Keratinocyte (primary cell): ENCODE measurements at regions not wholly inside any gene's neighbourhood (a gene's known extent, or its start where the extent isn't known, plus 50 kb on each side); places are given as distances from the start of the nearest gene placed in this dataset.

Experiments used
- DNase-seq: peaks from one replicate; pipeline ENCODE4 v3.0.0-alpha.2; 2011; ENCODE audit warnings: low read depth, missing footprints, low spot score
- FAIRE-seq: peaks from 2 replicates; lab custom pipeline; 2011; peaks lifted over from hg19 to GRCh38; lab: Jason Lieb, UNC
- H2AFZ ChIP-seq: 2 replicates; pipeline ENCODE4 v1.6.0; 2012; ENCODE audit warnings: low read length, control low read depth, inconsistent platforms; ENCODE audit not compliant: control insufficient read depth
- H3K27ac ChIP-seq: 2 replicates; pipeline ENCODE4 v1.5.1; 2011; ENCODE audit warnings: low read length; ENCODE audit not compliant: control insufficient read depth, insufficient read depth
- H3K27me3 ChIP-seq: 3 replicates; pipeline ENCODE4 v1.6.0; 2011; ENCODE audit warnings: low read length; ENCODE audit not compliant: control insufficient read depth, insufficient read depth; ENCODE audit errors: extremely low read depth
- H3K36me3 ChIP-seq, 2 experiments: 2 replicates in 1 of 2; 3 replicates in 1 of 2; pipeline ENCODE4 v1.5.1; 2011; ENCODE audit warnings: low read length in 2 of 2, mild to moderate bottlenecking in 1 of 2; ENCODE audit not compliant: control insufficient read depth in 2 of 2, insufficient read depth in 2 of 2; ENCODE audit errors: extremely low read depth in 1 of 2
- H3K4me1 ChIP-seq: 3 replicates; pipeline ENCODE4 v1.5.1; 2011; ENCODE audit warnings: low read length; ENCODE audit not compliant: control insufficient read depth, insufficient read depth; ENCODE audit errors: extremely low read depth
- H3K4me2 ChIP-seq: 3 replicates; pipeline ENCODE4 v1.6.0; 2011; ENCODE audit warnings: low read depth, low read length; ENCODE audit not compliant: control insufficient read depth, insufficient read depth; ENCODE audit errors: extremely low read depth
- H3K4me3 ChIP-seq, 3 experiments: fragments of 200-600 bp in 1 of 3; sonication (generic) in 1 of 3; 2 replicates in 2 of 3; 3 replicates in 1 of 3; pipeline ENCODE4 v1.5.1; 2011 to 2016; ENCODE audit warnings: low read length in 3 of 3, mild to moderate bottlenecking in 3 of 3, control low read depth in 2 of 3, inconsistent platforms in 1 of 3, low read depth in 1 of 3, mixed read lengths in 1 of 3, mixed run types in 1 of 3, moderate library complexity in 1 of 3; ENCODE audit not compliant: control insufficient read depth in 2 of 3, insufficient read depth in 2 of 3; ENCODE audit errors: extremely low read depth in 1 of 3
- H3K79me2 ChIP-seq: 2 replicates; pipeline ENCODE4 v1.6.0; 2012; ENCODE audit warnings: low read length; ENCODE audit not compliant: control insufficient read depth, insufficient read depth
- H3K9ac ChIP-seq: 3 replicates; pipeline ENCODE4 v1.6.0; 2011; ENCODE audit warnings: low read length; ENCODE audit not compliant: control insufficient read depth, insufficient read depth; ENCODE audit errors: extremely low read depth
- H3K9me1 ChIP-seq: 3 replicates; pipeline ENCODE4 v1.6.0; 2011; ENCODE audit warnings: low read length; ENCODE audit not compliant: control insufficient read depth, insufficient read depth; ENCODE audit errors: extremely low read depth
- H3K9me3 ChIP-seq: 2 replicates; pipeline ENCODE4 v1.5.1; 2012; ENCODE audit warnings: low read depth, low read length; ENCODE audit not compliant: control insufficient read depth
- H4K20me1 ChIP-seq: 3 replicates; pipeline ENCODE4 v1.6.0; 2011; ENCODE audit warnings: low read length; ENCODE audit not compliant: control insufficient read depth, insufficient read depth; ENCODE audit errors: extremely low read depth
- EZH2 ChIP-seq: IDR thresholded peaks from one replicate; pipeline ENCODE4 v1.6.1; 2012; ENCODE audit warnings: inconsistent platforms, mild to moderate bottlenecking, low read length, moderate library complexity
- dilution Hi-C: fragments of 300-500 bp; cut with MboI; formaldehyde crosslinking; loops from one replicate; pipeline ENCODE4 v1.7.0; 2020; ENCODE audit warnings: low sequenced_read_pairs; ENCODE audit not compliant: extremely low pct_ligation_motif_present
- TF ChIP-seq, protein P1 (sequence below), 3 experiments: IDR thresholded peaks in 1 of 3; conservative IDR thresholded peaks in 1 of 3; optimal IDR thresholded peaks in 1 of 3; 2 replicates in 2 of 3; 3 replicates in 1 of 3; pipeline versions ENCODE3 to v1.5.1; 2011; ENCODE audit warnings: low read length in 3 of 3, mild to moderate bottlenecking in 3 of 3, moderate library complexity in 2 of 3, control low read depth in 1 of 3, inconsistent platforms in 1 of 3; ENCODE audit not compliant: insufficient read depth in 2 of 3; ENCODE audit errors: extremely low read depth in 1 of 3

DNA sequence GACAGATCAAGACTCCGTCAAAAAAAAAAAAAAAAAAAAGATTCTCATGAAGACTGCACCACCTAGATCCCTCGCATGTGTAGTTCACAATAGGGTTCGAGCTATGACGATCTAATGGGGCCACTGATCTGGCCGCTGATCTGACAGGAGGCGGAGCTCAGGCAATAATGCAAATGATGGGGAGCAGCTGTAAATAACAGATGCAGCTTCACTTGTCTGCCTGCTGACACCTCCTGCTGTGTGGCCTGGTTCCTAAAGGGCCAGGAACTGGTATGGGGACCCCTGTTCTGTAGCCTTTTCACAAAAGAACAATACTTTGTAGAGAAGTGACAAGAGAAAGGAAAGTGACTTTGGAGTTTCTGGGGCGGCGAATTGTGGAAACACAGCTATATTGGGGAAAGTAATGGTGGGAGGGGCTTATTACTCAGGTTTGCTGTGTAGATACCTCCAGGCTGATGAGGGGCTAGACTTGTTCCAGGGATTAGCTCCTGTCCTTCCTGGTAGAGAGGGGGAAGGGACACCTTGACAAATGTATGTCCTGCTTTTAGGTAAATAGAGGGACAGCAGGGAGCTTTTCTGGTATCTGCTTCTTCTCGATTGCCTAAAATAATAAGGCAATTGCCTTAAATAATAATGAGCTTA lies 57.1 kb downstream of the HAPSTR1 start:
- Histone ChIP-seq H3K4me3 (no peak overlapping the region), H2AFZ (no peak overlapping the region), H3K27me3 (no peaks in the 10 kb centered on the region), H3K4me1 (no peaks in the 10 kb centered on the region), H3K27ac (no peak overlapping the region), H3K36me3 (no peaks in the 10 kb centered on the region), H3K4me2 (no peak overlapping the region), H4K20me1 (no peaks in the 10 kb centered on the region), H3K79me2 (no peaks in the 10 kb centered on the region), H3K9me1 (no peaks in the 10 kb centered on the region), H3K9ac (no peak overlapping the region), H3K9me3 (no peaks in the 10 kb centered on the region)
- FAIRE-seq (no peak), DNase-seq (no peak)
- no peak for TF ChIP-seq EZH2
- TF ChIP-seq, protein P1, sequence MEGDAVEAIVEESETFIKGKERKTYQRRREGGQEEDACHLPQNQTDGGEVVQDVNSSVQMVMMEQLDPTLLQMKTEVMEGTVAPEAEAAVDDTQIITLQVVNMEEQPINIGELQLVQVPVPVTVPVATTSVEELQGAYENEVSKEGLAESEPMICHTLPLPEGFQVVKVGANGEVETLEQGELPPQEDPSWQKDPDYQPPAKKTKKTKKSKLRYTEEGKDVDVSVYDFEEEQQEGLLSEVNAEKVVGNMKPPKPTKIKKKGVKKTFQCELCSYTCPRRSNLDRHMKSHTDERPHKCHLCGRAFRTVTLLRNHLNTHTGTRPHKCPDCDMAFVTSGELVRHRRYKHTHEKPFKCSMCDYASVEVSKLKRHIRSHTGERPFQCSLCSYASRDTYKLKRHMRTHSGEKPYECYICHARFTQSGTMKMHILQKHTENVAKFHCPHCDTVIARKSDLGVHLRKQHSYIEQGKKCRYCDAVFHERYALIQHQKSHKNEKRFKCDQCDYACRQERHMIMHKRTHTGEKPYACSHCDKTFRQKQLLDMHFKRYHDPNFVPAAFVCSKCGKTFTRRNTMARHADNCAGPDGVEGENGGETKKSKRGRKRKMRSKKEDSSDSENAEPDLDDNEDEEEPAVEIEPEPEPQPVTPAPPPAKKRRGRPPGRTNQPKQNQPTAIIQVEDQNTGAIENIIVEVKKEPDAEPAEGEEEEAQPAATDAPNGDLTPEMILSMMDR (optimal IDR thresholded peaks at IDR 0.05 in 1 of 3, IDR thresholded peaks at IDR 0.05 in 1 of 3, conservative IDR thresholded peaks at IDR 0.05 in 1 of 3; ENCODE audit: extremely low read depth in 1 of 3, insufficient read depth in 2 of 3, low read length in 3 of 3) = no peak
- dilution Hi-C loops = no loop called here

DNA sequence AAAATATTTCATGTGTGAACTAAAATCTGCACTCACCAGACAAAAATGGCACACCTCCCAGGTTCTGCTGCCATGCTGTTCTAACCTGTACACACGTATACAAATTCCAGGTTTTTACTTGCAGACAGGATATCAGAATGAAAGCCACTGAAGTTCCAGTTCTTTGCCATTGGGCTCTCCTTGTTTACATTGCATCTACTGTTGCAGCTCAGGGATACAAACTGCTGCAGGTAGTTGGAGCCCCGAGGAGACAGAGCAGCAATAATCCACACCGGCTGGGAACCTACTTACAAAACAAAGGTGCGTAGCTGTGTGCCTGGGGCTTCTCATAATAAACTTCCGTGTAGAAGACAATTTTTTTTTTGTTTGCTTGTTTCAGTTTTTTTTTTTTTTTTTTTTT lies 59.6 kb downstream of the HAPSTR1 start:
- DNase-seq (no peak), FAIRE-seq (no peak)
- no peaks in the 10 kb centered on the region for H3K9me1 ChIP-seq
- H3K4me1 ChIP-seq = no peaks in the 10 kb centered on the region
- H3K27ac ChIP-seq = no peak overlapping the region
- H3K79me2 ChIP-seq = no peaks in the 10 kb centered on the region
- no peak overlapping the region for H3K4me2 ChIP-seq
- TF ChIP-seq EZH2 = no peak
- TF ChIP-seq, protein P1 (optimal IDR thresholded peaks at IDR 0.05 in 1 of 3, IDR thresholded peaks at IDR 0.05 in 1 of 3, conservative IDR thresholded peaks at IDR 0.05 in 1 of 3; ENCODE audit: extremely low read depth in 1 of 3, insufficient read depth in 2 of 3, low read length in 3 of 3) = no peak
- H3K9me3 ChIP-seq = no peaks in the 10 kb centered on the region
- H4K20me1 ChIP-seq = no peaks in the 10 kb centered on the region
- H3K27me3 ChIP-seq = peaks cover 10% of the 10 kb centered on the region
- no peak overlapping the region for H3K9ac ChIP-seq
- dilution Hi-C loops = no loop called here
- no peak overlapping the region for H2AFZ ChIP-seq
- H3K4me3 ChIP-seq = no peak overlapping the region
- H3K36me3 ChIP-seq = no peaks in the 10 kb centered on the region
